ENCODE measurements at regions not wholly inside any gene's neighbourhood (a gene's known extent, or its start where the extent isn't known, plus 50 kb on each side); places are given as distances from the start of the nearest gene placed in this dataset.
A peak's percentile ranks its signal among the peaks of the same experiment; 100 is the strongest.
"Not testable (repeated sequence)": the region's sequence is repeated elsewhere in the genome, so short reads cannot be mapped to it uniquely, and the experiment has no call there.

DNA sequence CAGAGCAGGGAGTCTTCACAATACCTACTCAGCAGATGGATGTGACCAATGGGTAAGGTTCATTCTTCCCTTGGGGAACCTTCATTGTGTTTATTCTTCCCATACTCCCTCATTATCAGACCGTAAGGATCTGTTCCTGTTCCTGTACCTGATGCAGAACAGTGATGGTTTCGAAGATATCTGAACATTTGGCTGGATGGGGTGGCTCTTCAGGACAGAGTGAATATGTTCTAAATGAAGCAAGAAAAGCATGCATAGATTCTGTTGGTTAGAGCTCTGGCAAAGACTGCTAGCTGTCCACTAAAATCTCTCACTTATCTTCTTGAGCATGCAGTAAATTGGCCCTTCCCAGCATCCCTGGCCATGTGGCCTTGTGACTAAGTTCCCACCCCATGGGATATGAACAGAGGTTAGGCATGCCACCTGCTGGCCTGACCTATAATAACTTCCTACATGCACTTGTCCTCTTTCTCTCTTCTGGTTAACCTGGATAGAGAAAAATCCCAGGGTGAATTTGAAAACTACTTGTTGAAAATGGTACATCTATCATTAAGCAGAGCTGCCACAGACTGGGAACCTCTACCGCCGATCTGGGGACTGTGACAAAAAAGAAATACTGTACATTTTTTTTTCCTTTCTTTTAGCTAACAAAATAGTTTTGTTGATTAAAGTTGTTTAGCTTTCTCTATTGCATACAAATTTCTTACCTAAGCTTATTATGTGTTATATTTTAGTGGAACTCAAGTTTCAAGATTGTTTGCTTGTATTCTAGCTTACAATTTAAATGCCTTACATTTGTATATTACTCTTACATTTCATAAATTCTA is 60.0 kb upstream of the BANK1 start:
- peak; percentile 50 for DNase-seq

DNA sequence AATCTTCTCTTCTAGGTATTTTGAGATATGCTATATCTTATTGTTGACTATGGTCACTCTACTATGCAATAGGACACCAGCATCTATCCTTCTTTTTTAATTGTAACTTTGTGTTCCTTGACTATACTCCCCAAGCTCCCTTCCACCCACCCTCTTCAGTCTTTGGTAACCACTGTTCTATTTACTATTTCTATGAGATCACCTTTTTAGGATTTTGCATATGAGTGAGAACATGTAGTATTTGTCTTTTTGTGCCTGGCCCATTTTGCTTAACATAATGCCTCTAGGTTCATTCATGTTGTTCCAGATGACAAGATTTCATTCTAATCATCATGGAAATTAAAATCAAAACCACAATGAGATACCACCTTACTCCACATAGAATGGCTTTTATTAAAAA is 63.3 kb upstream of the BANK1 start:
- no peak for DNase-seq

DNA sequence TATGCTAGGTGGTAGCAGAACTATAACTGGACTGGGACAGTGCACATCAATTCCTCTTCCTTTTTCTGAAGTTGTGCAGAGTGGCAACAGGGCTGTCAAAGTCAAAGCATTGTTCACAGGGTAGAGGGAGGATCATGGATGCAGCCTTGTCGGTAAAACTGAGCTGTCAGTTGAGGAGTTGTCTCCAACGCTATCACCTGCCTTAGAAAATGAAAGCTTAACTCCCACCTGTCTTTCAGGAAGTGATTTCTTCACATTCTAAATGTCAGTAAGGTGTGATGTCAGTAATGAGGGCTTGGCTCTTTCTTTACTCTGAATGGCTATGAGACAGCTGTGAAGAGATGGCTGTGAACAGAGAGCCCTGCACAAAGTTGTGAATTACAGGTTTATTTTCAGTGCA is 66.4 kb upstream of the BANK1 start:
- no peak for DNase-seq

DNA sequence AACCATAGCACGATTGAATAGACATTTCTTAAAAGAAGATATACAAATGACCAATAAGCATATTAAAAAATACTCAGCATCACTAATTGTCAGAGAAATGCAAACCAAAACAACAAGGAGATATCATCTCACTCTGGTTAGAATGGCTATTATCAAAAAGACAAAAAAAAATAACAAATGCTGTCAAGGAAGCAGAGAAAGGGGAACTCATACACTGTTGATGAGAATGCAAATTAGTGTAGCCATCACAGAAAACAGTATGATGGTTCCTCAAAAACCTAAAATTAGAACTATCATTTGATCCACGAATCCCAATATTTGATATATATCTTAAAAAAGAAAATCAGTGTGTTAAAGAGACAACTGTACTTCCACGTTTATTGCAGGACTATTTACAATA is 71.7 kb upstream of the BANK1 start:
- no peak for DNase-seq

DNA sequence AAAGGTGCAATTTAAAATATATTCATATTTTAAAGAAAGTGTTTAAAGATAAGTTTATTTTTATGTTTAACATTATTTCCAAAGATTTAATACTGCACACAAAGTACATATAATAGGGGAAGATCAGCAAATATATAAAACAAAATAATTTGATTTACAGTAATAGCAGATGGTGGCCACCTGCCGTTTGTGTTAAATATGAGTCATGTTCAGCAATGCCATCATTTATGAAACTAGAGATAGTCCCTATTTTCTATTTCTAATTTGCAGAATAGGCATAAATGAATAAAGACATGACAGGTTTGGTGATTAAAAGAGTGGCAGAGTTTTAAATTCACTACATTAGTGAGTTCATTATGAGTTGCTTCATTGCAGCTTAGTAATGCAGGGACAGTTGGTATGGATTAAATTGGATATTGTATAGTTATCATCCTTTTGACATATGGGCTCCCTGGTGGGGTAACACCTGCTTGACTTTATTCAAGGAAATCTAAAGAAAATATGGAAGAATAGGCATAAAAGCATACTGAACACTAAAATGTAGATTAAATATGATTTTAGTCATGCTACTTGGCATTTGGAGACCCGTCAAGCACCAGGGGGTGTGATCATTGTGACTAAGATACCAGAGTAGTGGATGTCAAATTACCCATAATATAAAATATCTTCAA is 78.8 kb upstream of the BANK1 start:
- DNase-seq = no peak

DNA sequence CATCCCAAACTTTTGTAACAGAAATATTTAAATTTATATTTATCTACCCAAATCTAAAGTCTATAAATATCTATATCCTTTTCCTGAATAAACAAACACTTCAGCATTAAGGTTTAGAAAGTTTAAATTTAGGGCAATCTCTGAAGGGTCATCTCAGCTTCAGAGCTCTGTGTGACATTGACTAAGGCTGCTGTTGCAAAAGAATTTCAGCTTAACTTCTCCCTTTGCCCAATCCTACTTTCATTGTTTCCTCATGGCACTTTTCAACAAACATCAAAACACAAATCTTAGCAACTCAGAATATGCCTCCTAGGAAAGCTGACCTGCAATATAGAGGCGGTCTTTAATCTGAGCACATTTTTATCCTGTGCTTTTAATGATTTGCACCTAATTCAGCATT is 79.7 kb upstream of the BANK1 start:
- DNase-seq = no peak

DNA sequence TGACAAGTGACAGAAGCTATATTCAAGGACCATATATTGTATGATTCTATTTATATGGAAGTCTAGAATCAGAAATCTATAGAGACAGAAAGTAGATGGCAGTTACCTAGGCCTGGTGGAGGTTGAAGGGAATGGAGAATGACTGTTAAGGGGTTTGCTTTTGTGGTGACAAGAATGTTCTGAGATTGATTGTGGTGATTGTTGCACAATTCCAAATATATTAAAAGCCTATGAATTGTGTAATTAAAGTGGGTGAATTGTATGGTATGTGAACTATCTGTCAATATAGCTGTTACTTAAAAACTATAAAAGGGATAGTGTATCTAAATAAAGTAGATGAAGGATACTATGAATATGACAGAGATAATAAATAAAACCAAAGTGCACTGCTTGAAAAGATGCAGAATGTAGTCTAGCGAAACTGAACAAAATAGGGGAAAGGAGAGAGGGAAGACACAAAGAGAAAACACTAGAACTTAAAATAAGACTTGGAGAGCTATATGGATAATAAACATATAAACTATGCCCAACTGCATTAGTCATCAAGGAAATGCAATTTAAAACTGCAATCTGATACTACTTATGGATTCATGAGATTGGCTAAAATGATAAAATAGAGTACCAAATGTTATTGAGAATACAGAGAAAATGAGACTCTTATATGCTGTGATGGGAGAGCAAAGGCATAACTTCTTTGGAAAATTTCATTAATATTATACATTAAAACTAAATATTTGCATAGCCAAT is 82.1 kb upstream of the BANK1 start:
- DNase-seq = no peak

DNA sequence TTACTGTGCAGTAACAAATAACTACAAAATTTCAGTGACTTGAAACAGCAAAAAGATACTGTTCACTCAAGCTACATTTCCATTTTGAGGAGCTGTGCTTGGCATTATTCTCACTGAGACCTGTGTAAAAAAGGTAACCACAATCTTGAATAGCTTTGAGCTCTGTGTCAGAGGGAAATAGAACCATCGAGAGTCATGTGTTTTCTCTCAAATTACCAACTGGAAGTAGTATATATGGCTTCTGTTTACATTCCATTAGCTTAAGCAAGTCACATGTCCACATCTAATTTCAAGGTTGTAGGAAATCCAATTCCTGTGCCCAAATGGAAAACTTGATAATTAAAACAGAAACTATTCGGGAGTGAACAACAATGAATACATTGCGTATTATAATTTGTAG is 82.9 kb upstream of the BANK1 start:
- DNase-seq = no peak

DNA sequence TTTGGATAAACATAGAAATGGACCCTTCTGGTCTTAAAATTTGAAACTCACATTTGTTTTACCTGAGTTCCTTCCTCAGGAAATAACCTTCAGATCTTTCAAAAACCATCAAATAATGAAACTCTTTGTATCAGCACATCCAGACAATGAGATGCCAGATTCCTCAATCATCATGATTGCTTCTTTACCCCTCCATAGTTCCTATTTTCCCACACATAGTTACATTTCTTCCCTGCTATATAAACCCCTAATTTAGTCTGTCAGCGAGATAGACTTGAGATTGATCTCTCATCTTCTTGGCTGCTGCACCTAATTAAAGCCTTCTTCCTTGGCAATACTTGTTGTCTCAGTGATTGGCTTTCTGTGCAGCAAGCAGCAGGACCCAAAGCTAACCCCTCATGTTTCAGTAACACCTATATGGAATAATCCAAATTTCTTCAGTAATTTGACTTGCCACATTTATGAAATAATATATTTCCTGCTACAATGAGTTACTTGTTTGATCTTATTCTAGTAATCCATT is 83.9 kb upstream of the BANK1 start:
- DNase-seq = no peak

DNA sequence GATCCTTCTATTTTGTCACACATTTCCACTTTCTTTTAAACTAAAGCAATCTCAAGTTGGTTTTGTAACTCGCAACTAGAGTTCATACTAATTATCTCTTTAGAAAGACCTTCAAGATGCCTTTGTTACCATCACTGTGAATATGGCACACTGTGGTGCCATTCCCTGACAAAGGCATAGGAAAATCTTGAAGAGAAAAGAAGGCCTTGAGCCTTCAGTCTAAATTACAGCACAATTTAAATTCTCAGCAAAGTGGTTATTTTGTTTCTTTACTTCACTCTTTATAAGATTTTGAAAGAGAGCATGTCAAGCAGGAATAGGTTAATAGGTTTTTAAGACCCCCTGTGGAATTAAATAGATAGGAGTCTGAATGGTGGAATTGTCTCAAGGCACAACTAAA is 89.0 kb upstream of the BANK1 start:
- DNase-seq = no peak

DNA sequence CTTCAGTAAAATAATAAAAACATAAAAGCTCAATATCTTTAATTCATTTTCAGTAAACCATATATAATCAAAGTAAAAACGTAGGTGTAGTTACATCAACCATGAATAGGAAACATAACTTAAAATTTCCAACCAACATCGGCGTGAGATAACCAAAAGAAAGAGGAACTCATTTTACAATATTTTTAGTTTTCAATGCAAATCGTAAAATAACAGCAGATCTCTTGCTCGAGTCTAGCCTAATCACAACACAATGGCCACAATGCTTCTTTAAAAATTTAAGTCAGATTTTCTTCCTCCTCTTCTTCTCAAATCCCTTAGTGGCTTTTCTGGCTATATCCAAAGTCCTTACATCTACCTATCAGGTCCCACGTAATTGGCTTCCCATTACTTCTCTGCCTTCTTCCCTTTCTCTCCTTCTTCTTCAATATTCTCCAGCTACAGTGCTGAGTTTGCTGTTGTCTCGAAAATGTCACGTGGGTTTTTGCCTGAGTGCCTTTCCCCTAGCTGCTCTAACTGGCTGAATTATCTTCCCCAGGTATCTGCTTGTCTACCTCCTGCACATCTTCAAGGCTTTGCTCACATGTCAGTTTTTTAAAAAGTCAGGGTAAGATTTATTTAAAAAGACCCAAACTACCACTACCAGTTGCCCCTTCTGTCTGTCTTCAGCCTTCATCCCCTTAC is 90.9 kb upstream of the BANK1 start:
- DNase-seq = no peak

DNA sequence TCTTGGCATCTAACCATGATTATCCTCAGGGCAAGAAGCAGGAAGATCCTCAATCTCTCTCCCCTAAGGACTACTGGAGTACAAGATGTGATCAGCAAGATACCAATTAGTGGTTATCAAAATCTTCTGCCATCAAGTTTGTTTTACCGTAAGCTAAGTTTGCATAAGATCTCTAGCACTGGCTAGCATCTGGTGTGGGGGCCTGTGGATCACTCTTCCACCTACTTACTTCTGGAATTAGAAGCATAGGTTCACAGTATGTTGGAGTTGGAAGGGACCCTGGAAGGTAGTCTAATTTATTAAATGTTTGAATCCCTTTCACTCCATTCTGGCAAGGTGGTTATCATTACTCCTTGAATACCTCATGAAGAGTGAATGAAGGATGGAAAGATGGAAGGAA is 93.3 kb upstream of the BANK1 start:
- DNase-seq = no peak

DNA sequence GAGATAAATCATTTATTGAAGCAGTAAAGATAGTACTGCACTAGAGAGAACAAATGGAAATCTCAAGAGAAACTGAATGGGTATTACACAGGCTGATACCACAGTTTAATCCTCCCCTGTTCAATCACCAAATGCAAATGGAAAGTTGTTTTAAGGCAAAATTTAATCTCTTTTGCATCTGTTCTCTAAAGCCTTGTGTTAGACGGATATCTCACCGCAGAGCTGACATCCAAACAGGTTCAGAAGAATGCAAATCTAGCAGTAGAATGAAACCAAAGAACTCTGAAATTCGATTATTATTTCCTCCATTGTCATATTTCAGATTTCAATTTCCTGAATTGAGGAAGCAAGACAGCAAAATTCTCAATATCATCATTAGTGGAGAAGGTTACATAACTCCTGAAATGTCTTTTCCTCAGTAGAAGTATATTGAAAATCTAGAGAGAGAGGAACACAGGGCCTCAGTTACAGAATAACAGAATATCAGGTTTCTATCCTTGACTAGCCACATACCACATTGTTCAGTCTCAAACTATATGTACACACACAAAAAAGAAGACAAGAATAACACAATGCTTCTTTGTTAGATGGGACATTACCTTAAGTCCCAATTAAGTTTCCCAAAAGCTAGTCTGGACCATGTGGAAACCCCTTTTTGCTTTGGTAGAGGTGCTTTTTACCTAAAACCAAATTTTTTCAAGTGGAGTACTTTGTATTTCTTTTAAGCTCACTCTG is 94.1 kb upstream of the BANK1 start:
- no peak for DNase-seq

DNA sequence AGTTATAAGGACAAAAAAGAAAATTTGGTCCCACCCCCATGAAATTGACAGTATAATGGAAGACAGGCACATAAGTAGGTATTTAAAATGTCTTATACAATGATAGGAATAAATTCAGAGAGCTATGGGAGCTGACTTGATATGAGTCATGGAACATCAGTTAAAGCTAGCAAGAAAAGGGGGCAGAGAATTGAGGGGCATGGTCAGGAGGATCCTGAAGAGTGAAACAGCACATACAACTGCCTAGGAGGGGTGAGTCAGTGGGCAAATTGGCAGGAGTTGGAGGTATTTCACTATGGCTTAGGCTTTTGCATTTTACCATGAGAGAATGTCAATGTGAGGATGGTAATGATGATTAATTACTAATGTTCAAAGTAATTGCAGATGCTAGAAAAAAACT is 95.4 kb upstream of the BANK1 start:
- no peak for DNase-seq

DNA sequence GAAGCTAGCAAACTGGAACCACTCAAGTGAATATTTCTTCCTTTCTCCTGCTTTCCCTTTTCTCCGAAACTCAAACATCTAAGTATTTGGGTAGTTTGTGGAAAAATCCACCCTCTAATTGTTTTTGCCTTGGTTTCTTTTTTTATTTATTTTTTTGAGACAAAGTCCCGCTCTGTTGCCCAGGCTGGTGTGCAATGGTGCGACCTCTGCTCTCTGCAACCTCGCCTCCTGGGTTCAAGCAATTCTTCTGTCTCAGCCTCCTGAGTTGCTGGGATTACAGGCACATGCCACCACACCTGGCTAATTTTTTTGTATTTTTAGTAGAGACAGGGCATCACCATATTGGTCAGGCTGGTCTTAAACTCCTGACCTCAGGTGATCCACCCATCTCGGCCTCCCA is 96.1 kb upstream of the BANK1 start:
- not testable (repeated sequence) for DNase-seq

DNA sequence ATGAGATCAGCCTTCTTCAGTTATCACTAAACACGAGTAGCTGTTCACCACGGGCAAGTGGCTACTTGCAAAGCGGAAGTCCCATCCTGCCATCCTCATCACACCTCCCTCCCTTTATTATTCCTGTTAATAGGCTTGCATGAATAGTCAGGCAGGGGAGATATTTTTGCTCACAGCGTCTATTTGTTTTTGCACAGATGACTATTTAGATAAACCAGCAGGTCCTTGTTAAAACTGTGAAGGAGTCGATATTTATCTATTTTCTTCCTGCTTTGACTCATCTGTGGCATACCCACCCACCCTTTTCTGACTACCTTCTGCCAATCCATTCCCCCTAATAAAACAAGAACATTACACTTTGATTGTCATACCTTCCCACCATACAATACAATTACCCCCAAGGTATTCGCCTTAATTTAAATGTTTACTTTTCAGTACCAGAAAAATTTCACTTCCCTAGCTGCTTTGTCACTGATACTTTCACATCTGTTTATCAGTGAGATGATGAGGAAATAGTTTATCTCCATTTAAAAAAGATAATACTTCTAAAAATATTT is 96.6 kb upstream of the BANK1 start:
- DNase-seq = no peak

DNA sequence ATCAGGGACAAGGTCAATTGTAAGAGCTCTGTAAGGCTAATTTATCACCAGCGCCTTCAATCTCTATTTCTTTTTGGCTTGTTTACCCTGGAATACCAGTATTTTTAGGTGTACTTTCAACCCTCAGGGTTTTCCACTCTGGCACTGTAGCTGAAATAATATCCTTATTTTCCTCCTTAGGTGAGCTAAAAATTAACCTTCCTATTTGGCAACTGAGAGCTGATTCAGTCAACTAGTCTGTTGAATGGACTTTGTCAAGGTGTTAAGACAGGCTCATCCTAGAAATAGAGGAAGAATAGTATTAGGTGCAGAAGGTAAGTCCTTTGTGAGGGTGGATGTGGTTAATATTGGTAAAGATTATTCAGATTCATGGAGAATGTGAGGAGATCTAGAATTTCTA is 101.3 kb upstream of the BANK1 start:
- DNase-seq = no peak

DNA sequence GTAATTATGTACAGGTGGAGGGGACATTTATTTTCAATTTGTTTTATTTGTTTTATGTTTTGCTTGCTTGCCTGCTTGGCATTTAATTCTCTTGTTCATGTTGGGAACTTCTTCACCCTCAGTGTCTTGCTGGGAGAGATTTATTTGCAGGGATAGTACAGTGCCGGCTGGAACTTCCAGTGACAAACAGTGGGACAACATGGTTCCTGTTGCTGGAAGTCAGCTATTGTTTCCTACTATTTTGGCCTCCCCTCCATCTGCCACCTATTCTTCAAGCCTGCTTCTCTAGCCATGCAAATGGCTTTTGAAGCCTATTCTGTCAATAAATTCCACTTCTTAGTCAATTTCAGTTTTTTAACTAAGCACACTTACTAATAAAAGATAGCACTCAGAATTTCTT is 105.4 kb upstream of the BANK1 start:
- DNase-seq = no peak

DNA sequence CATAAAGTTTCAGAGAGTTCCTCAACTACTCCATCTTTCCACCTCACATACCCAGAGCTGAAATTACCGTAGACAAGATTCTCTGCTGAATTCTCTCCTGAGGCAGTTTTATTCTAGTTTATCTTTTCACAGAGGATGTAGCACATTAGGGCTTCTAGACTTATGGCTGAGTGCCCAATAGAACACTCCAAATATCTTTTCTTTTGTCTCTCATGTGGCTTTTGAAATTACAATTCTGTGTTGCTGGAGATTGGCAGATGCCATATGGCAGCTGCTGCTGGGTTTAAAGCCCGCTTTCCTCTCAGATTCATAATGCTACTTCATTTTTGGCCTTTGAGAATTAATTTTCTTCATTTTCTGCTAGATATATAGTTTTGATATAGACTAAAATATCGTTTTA is 107.6 kb upstream of the BANK1 start:
- DNase-seq = no peak

DNA sequence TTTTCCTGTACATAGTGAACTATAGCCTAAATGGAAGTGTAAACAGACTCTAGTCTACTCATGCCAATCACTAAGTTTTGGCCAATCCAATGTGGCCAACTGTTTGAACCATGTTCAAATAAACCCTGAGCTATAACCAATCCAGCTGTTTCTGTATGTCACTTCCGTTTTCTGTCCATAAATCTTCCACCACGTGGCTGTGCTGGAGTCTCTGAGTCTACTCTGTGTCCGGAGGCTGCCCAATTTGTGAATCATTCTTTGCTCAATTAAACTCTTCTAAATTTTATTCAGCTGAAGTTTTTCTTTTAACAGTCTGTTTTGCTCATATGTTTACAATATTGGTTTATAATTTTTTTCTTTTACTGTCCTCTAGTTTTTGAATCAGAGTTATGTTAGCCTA is 112.3 kb upstream of the BANK1 start:
- no peak for DNase-seq

DNA sequence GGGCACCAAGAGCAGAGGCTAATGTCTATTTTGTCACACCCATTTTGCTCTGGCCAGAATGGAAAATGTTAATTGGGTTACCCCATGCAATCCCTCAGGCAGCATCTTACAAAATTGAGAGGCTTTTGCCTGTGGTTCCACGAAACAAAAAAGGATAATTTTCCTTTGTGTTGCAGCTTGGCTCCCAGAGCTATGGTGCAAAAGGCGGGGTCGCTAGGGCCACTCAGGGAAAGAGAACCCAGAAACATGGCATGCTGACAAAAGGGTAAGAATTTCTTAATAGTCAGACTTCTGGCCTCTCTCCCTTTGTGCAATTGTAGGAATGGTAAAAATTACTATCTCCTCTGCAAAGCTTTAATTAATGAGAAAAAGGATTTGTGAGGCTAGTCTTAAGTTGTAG is 119.6 kb upstream of the BANK1 start:
- DNase-seq = no peak

DNA sequence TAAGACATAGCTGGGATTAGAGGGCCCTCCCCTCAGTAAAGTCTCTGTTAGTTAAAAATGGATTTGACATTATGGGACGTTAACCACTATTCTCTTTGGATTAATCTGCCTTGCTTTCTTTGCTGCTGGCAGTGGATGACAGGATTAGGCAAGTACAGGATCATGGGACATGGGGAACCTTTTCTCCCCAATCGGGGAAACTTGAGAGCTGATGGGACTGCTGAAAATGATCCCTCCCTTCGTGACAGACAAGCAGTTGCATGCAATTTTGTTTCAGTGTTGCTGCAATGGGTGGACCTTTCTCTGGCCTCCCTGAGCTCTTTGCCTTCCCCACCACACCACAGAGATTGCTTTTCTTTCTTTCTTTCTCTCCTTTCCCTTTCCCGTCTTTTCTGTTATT is 120.2 kb upstream of the BANK1 start:
- no peak for DNase-seq
